ENCODE measurements at regions not wholly inside any gene's neighbourhood (a gene's known extent, or its start where the extent isn't known, plus 50 kb on each side); places are given as distances from the start of the nearest gene placed in this dataset.

DNA sequence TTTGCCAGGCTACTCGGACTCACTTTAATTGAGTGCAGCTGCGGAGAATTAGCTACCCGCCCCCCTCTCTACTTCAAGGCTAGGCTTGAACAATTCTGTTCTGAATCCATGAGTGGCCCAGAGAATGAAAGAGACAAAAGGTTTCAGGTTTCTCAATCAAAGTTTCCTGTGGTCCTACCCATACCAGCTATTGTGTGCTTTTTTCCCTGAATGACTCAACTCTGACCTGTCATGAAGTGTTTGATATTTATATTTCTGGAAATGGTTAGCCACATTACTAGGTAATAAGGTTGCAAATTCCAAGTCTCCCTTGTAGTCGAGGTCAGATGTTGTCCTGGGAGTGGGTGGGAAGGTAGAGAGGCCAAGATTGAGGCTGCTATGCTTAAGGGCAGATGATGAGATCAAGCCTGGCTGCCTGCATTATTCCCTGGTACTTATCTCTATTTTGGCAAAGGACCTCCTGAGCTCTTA is 392.7 kb upstream of the TBL1XR1 start:
- no peak for DNase-seq
- Histone ChIP-seq H3K27me3 (replicated peaks; ENCODE audit: control insufficient read depth, insufficient read depth, low read length, poor library complexity, severe bottlenecking) (no peaks in the 10 kb centered on the region), H3K4me1 (ENCODE audit: control insufficient read depth, insufficient read depth, low read length, poor library complexity, severe bottlenecking) (peaks cover 8% of the 10 kb centered on the region), H3K36me3 (ENCODE audit: control insufficient read depth, insufficient read depth, low read length) (no peaks in the 10 kb centered on the region), H3K9me3 (ENCODE audit: control insufficient read depth, low read length) (no peaks in the 10 kb centered on the region), H3K27ac (ENCODE audit: insufficient read depth, low read length, poor library complexity, severe bottlenecking) (no peak overlapping the region), H3K4me3 (ENCODE audit: insufficient read depth, low read depth, low read length, poor library complexity, severe bottlenecking) (no peak overlapping the region)

DNA sequence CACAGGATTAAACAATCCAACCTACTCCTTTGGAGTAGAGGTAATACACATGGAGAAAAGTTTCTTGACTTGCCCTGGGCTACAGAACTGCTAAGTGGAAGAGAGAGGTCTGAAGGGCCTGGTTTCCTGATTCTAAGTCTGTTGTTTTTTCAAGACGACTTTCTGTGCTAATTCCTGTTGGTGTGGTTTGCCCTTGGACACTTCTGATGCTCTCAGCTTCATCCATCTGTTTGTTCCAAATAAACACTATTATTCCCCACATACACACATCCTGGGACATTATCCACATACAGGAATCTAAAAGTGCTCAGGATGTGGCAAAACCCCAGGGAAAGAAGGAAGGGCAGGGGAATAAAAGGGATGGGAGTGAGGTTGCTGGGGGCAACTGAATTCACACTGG is 393.5 kb upstream of the TBL1XR1 start:
- Histone ChIP-seq H3K27me3 (replicated peaks; ENCODE audit: control insufficient read depth, insufficient read depth, low read length, poor library complexity, severe bottlenecking) (no peaks in the 10 kb centered on the region), H3K9me3 (ENCODE audit: control insufficient read depth, low read length) (no peaks in the 10 kb centered on the region), H3K4me3 (ENCODE audit: insufficient read depth, low read depth, low read length, poor library complexity, severe bottlenecking) (no peak overlapping the region), H3K4me1 (ENCODE audit: control insufficient read depth, insufficient read depth, low read length, poor library complexity, severe bottlenecking) (peaks cover 15% of the 10 kb centered on the region), H3K27ac (ENCODE audit: insufficient read depth, low read length, poor library complexity, severe bottlenecking) (no peak overlapping the region), H3K36me3 (ENCODE audit: control insufficient read depth, insufficient read depth, low read length) (no peaks in the 10 kb centered on the region)
- no peak for DNase-seq

DNA sequence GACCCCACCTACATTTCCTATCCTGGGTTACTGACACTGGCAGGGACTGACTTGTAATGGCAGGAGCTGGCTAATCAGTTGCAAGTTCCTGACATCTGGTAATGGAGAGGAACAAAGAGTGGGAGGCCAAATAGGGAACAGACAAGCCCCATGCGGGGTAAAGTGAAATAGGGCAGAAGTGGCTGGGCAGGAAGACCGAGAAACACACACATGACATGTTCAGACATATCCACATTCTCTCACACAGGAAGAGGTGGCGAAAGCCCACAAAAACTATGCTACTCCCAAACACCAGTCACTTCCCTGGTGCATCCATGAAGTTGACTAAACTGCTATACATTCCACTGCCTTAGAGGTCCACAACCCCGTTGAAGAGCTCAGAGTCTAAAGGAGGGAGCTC is 394.1 kb upstream of the TBL1XR1 start:
- peaks cover 21% of the 10 kb centered on the region for H3K4me1 ChIP-seq (ENCODE audit: control insufficient read depth, insufficient read depth, low read length, poor library complexity, severe bottlenecking)
- H3K27ac ChIP-seq (ENCODE audit: insufficient read depth, low read length, poor library complexity, severe bottlenecking): no peak overlapping the region
- DNase-seq: no peak
- H3K4me3 ChIP-seq (ENCODE audit: insufficient read depth, low read depth, low read length, poor library complexity, severe bottlenecking): no peak overlapping the region
- no peaks in the 10 kb centered on the region for H3K9me3 ChIP-seq (ENCODE audit: control insufficient read depth, low read length)
- H3K27me3 ChIP-seq (replicated peaks; ENCODE audit: control insufficient read depth, insufficient read depth, low read length, poor library complexity, severe bottlenecking): no peaks in the 10 kb centered on the region
- no peaks in the 10 kb centered on the region for H3K36me3 ChIP-seq (ENCODE audit: control insufficient read depth, insufficient read depth, low read length)

- Histone ChIP-seq H3K36me3 (ENCODE audit: control insufficient read depth, insufficient read depth, low read length) (no peaks in the 10 kb centered on the region), H3K27ac (ENCODE audit: insufficient read depth, low read length, poor library complexity, severe bottlenecking) (no peak overlapping the region), H3K4me1 (ENCODE audit: control insufficient read depth, insufficient read depth, low read length, poor library complexity, severe bottlenecking) (peaks cover 42% of the 10 kb centered on the region), H3K9me3 (ENCODE audit: control insufficient read depth, low read length) (no peaks in the 10 kb centered on the region), H3K4me3 (ENCODE audit: insufficient read depth, low read depth, low read length, poor library complexity, severe bottlenecking) (no peak overlapping the region), H3K27me3 (replicated peaks; ENCODE audit: control insufficient read depth, insufficient read depth, low read length, poor library complexity, severe bottlenecking) (no peaks in the 10 kb centered on the region)
- DNase-seq: no peak
Measured at GRCh38 chr3:177594096-177594495, 396.8 kb upstream of the TBL1XR1 start.

DNA sequence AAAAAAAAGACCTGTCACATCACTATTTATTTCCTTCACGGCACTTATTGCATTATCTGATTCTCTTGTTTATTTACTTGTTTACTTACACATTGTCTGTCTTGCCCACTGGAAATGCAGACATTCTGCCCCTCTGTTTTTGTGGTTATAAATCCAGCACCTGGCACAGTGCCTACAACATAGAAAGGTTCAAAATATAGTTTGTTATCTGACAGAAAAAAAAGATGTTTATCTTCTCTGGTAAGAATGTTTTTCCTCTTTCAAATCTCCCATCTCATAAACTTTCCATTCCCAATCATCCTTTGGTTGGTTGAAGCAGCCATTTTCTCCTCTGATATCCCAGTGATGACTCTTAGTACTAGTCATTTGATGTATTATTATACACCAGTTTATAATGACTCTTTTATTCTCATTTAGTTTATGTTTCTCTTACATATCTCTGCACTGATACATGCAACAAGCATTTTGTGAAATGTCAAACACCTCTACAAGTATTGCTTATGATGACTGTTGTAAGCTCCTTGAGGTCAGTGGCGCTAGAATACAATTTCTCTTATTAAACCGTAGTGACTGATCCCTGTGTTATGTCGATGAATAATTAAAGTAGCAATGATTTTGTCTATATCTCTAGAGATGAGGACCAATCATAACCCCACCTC is 398.4 kb upstream of the TBL1XR1 start:
- Histone ChIP-seq H3K27ac (ENCODE audit: insufficient read depth, low read length, poor library complexity, severe bottlenecking) (no peak overlapping the region), H3K9me3 (ENCODE audit: control insufficient read depth, low read length) (no peaks in the 10 kb centered on the region), H3K36me3 (ENCODE audit: control insufficient read depth, insufficient read depth, low read length) (no peaks in the 10 kb centered on the region), H3K4me3 (ENCODE audit: insufficient read depth, low read depth, low read length, poor library complexity, severe bottlenecking) (no peak overlapping the region), H3K27me3 (replicated peaks; ENCODE audit: control insufficient read depth, insufficient read depth, low read length, poor library complexity, severe bottlenecking) (no peaks in the 10 kb centered on the region), H3K4me1 (ENCODE audit: control insufficient read depth, insufficient read depth, low read length, poor library complexity, severe bottlenecking) (peaks cover 42% of the 10 kb centered on the region)
- DNase-seq: no peak

DNA sequence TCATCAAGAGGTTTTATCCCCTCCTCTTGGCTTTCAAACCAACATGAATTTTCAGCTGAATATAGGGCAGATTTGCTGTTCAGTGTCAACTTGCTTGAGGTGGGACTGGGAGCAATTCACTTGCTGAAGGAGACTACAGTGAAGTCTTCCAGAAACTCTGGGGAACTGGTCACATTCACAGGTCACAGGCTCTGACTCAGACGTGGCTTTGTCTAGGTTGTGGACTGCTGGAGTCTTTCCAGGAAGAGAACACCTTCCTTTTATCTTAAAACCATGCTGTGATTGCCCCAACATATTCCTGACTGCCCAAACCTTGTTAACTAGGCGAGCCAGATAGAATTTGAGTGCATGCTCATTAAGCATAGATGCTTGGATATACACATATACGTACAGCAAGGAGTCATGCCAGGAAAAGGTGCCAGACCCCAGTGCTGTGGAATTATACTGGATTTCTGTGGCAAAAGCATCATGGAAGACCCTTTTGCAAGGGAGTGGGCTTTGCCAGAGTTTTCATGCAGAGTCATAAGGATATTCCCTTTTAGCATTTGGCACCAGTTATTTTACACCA is 399.1 kb upstream of the TBL1XR1 start:
- Histone ChIP-seq H3K4me3 (ENCODE audit: insufficient read depth, low read depth, low read length, poor library complexity, severe bottlenecking) (no peak overlapping the region), H3K27ac (ENCODE audit: insufficient read depth, low read length, poor library complexity, severe bottlenecking) (no peak overlapping the region), H3K9me3 (ENCODE audit: control insufficient read depth, low read length) (no peaks in the 10 kb centered on the region), H3K27me3 (replicated peaks; ENCODE audit: control insufficient read depth, insufficient read depth, low read length, poor library complexity, severe bottlenecking) (no peaks in the 10 kb centered on the region), H3K4me1 (ENCODE audit: control insufficient read depth, insufficient read depth, low read length, poor library complexity, severe bottlenecking) (peaks cover 38% of the 10 kb centered on the region), H3K36me3 (ENCODE audit: control insufficient read depth, insufficient read depth, low read length) (no peaks in the 10 kb centered on the region)
- no peak for DNase-seq

- peak overlapping the region; percentile 22 for H3K4me3 ChIP-seq (ENCODE audit: insufficient read depth, low read depth, low read length, poor library complexity, severe bottlenecking)
- no peaks in the 10 kb centered on the region for H3K9me3 ChIP-seq (ENCODE audit: control insufficient read depth, low read length)
- H3K4me1 ChIP-seq (ENCODE audit: control insufficient read depth, insufficient read depth, low read length, poor library complexity, severe bottlenecking): peaks cover 38% of the 10 kb centered on the region
- no peak for DNase-seq
- peak overlapping the region; percentile 59 for H3K27ac ChIP-seq (ENCODE audit: insufficient read depth, low read length, poor library complexity, severe bottlenecking)
- no peaks in the 10 kb centered on the region for H3K27me3 ChIP-seq (replicated peaks; ENCODE audit: control insufficient read depth, insufficient read depth, low read length, poor library complexity, severe bottlenecking)
- H3K36me3 ChIP-seq (ENCODE audit: control insufficient read depth, insufficient read depth, low read length): no peaks in the 10 kb centered on the region
Measured at GRCh38 chr3:177596816-177597271, 399.6 kb upstream of the TBL1XR1 start.

DNA sequence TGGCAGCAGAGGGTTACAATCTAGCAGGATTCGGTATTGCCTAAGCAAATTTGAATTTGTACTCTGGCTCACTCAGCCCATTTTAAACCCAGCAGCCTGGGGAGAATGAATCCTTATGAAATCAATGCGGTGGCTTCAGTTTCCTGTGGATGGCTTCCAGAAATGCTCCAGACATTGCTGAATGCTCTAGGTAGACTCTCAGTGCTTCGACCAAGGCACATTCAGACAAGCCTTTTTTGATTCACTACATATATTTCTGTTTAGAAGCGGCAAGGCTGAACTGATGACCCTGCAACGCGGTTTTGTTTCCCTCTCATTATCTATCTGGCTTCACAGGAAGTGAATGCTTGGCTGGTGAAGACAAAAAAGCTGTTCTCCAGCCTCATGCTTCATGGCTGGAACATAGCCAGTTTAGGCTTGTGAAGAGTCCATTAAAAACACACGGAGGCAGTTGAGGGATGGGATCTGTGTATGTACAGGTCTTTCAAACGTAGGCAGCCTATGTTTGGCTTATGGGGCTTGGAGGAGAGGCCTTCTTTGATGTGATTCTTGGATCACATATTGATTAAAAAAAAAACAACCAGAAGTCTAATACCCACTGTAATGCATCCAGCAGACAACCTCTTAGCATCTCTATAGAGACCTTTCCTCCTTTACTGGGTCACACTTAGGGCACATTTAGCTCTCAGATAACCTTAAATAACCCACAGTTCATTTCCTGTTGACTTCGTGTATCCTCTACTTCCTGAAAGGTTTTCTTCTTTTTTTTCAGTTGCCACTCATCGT is 400.2 kb upstream of the TBL1XR1 start:
- peak overlapping the region; percentile 59 for H3K27ac ChIP-seq (ENCODE audit: insufficient read depth, low read length, poor library complexity, severe bottlenecking)
- peak in 2 of 3 donors; percentile 9 to 13 for DNase-seq

GRCh38 chr3:177598097-177598833 is 401.0 kb upstream of the TBL1XR1 start:
- Histone ChIP-seq H3K27ac (ENCODE audit: insufficient read depth, low read length, poor library complexity, severe bottlenecking) (peak overlapping the region; percentile 59), H3K27me3 (replicated peaks; ENCODE audit: control insufficient read depth, insufficient read depth, low read length, poor library complexity, severe bottlenecking) (no peaks in the 10 kb centered on the region), H3K36me3 (ENCODE audit: control insufficient read depth, insufficient read depth, low read length) (no peaks in the 10 kb centered on the region), H3K4me1 (ENCODE audit: control insufficient read depth, insufficient read depth, low read length, poor library complexity, severe bottlenecking) (peaks cover 38% of the 10 kb centered on the region), H3K9me3 (ENCODE audit: control insufficient read depth, low read length) (no peaks in the 10 kb centered on the region), H3K4me3 (ENCODE audit: insufficient read depth, low read depth, low read length, poor library complexity, severe bottlenecking) (peak overlapping the region; percentile 22)
- no peak for DNase-seq

More for the DNA sequence above, 400.2 kb upstream of the TBL1XR1 start:
- Histone ChIP-seq H3K4me1 (ENCODE audit: control insufficient read depth, insufficient read depth, low read length, poor library complexity, severe bottlenecking) (peaks cover 38% of the 10 kb centered on the region), H3K9me3 (ENCODE audit: control insufficient read depth, low read length) (no peaks in the 10 kb centered on the region), H3K27me3 (replicated peaks; ENCODE audit: control insufficient read depth, insufficient read depth, low read length, poor library complexity, severe bottlenecking) (no peaks in the 10 kb centered on the region), H3K36me3 (ENCODE audit: control insufficient read depth, insufficient read depth, low read length) (no peaks in the 10 kb centered on the region), H3K4me3 (ENCODE audit: insufficient read depth, low read depth, low read length, poor library complexity, severe bottlenecking) (peak overlapping the region; percentile 22)
